IMR-90 (cell line): ENCODE measurements at regions not wholly inside any gene's neighbourhood (a gene's known extent, or its start where the extent isn't known, plus 50 kb on each side); places are given as distances from the start of the nearest gene placed in this dataset.

ENCODE experiments used
- ATAC-seq: fragments of 200-7000 bp; cut with Tn5 transposase; 2 replicates; pipeline ENCODE4 v1.9.1; 2020; ENCODE audit warnings: low read depth, mild to moderate bottlenecking, moderate library complexity
- BruUV-seq: library from RNA; stranded (reverse); fragments of 400-500 nt; replicated peaks from 2 replicates; lab custom pipeline; 2021; lab: Mats Ljungman, UMichigan
- CTCF ChIA-PET: fragments of 300-600 bp; formaldehyde crosslinking; extraction: SDS; loops from one replicate; lab custom pipeline; 2021; ENCODE audit warnings: antibody characterized with exemption; lab: Yijun Ruan, JAX
- POLR2A ChIA-PET: fragments of 300-600 bp; sonication (Branson Sonifier 250); formaldehyde crosslinking; loops from one replicate; lab custom pipeline; 2022; ENCODE audit warnings: antibody characterized with exemption; ENCODE audit not compliant: unreplicated experiment; lab: Charles Lee
- DNase-seq: peaks from one replicate; pipeline ENCODE4 v3.0.0; 2013
- H2AFZ ChIP-seq: replicated peaks from 2 replicates; pipeline ENCODE3; 2013; ENCODE audit warnings: low read length, mild to moderate bottlenecking; ENCODE audit not compliant: poor library complexity
- H2AK5ac ChIP-seq: 2 replicates; pipeline ENCODE4 v1.6.1; 2013; ENCODE audit warnings: low read depth, low read length, inconsistent platforms
- H2AK9ac ChIP-seq: replicated peaks from 2 replicates; pipeline ENCODE3; 2013; ENCODE audit warnings: mild to moderate bottlenecking, low read depth, low read length, moderate library complexity; ENCODE audit not compliant: poor library complexity
- H2BK120ac ChIP-seq: 2 replicates; pipeline ENCODE4 v1.6.1; 2013; ENCODE audit warnings: low read depth, low read length, inconsistent platforms
- H2BK15ac ChIP-seq: 3 replicates; pipeline ENCODE4 v1.6.1; 2013; ENCODE audit warnings: low read depth, low read length, inconsistent platforms
- H2BK20ac ChIP-seq: 2 replicates; pipeline ENCODE4 v1.6.1; 2013; ENCODE audit warnings: low read depth, mild to moderate bottlenecking, inconsistent platforms, low read length, moderate library complexity
- H2BK5ac ChIP-seq: 2 replicates; pipeline ENCODE4 v1.6.1; 2013; ENCODE audit warnings: mild to moderate bottlenecking, low read depth, low read length, inconsistent platforms; ENCODE audit not compliant: poor library complexity, severe bottlenecking
- H3K14ac ChIP-seq: replicated peaks from 2 replicates; pipeline ENCODE4 v1.6.1; 2013; ENCODE audit warnings: low read depth, low read length, inconsistent platforms
- H3K18ac ChIP-seq: 2 replicates; pipeline ENCODE4 v1.6.1; 2013; ENCODE audit warnings: low read depth, low read length, control low read depth
- H3K23ac ChIP-seq: 2 replicates; pipeline ENCODE4 v1.6.1; 2013; ENCODE audit warnings: low read depth, low read length, inconsistent platforms
- H3K27ac ChIP-seq: 2 replicates; pipeline ENCODE4 v1.5.1; 2013; ENCODE audit warnings: mild to moderate bottlenecking, control low read depth, low read length; ENCODE audit not compliant: insufficient read depth
- H3K27me3 ChIP-seq: 2 replicates; pipeline ENCODE4 v1.6.1; 2013; ENCODE audit warnings: low read length; ENCODE audit not compliant: control insufficient read depth, insufficient read depth
- H3K36me3 ChIP-seq: 2 replicates; pipeline ENCODE4 v1.6.1; 2013; ENCODE audit warnings: low read length, mixed read lengths; ENCODE audit not compliant: control insufficient read depth, insufficient read depth
- H3K4ac ChIP-seq: 2 replicates; pipeline ENCODE4 v1.6.1; 2013; ENCODE audit warnings: low read depth, low read length, inconsistent platforms
- H3K4me1 ChIP-seq: 2 replicates; pipeline ENCODE4 v1.6.1; 2013; ENCODE audit warnings: low read length, mixed read lengths; ENCODE audit not compliant: control insufficient read depth, insufficient read depth
- H3K4me2 ChIP-seq: 2 replicates; pipeline ENCODE4 v1.6.1; 2013; ENCODE audit warnings: low read depth, mild to moderate bottlenecking, control low read depth, low read length, moderate library complexity
- H3K4me3 ChIP-seq: 2 replicates; pipeline ENCODE4 v1.5.1; 2013; ENCODE audit warnings: low read depth, mild to moderate bottlenecking, control low read depth, low read length, moderate library complexity; ENCODE audit not compliant: insufficient read depth
- H3K56ac ChIP-seq: 2 replicates; pipeline ENCODE4 v1.6.1; 2013; ENCODE audit warnings: low read length, inconsistent platforms; ENCODE audit not compliant: insufficient read depth; ENCODE audit errors: extremely low read depth
- H3K79me1 ChIP-seq, 2 experiments: 2 replicates each; pipeline ENCODE4 v1.6.1; 2013; ENCODE audit warnings: low read length in 2 of 2, inconsistent platforms in 1 of 2, low read depth in 1 of 2
- H3K9ac ChIP-seq: 2 replicates; pipeline ENCODE4 v1.6.1; 2013; ENCODE audit warnings: low read depth, low read length, control low read depth
- H3K9me1 ChIP-seq: 2 replicates; pipeline ENCODE4 v1.6.1; 2013; ENCODE audit warnings: low read length, inconsistent platforms; ENCODE audit not compliant: insufficient read depth
- H3K9me3 ChIP-seq: 2 replicates; pipeline ENCODE4 v1.6.1; 2013; ENCODE audit warnings: low read length; ENCODE audit not compliant: control insufficient read depth, insufficient read depth
- H4K20me1 ChIP-seq: 2 replicates; pipeline ENCODE4 v1.6.1; 2013; ENCODE audit warnings: low read length, inconsistent platforms; ENCODE audit not compliant: insufficient read depth
- H4K5ac ChIP-seq: 2 replicates; pipeline ENCODE4 v1.6.1; 2013; ENCODE audit warnings: mild to moderate bottlenecking, low read depth, low read length, control low read depth
- H4K8ac ChIP-seq, 2 experiments: 2 replicates each; pipeline ENCODE4 v1.6.1; 2013; ENCODE audit warnings: low read depth in 2 of 2, low read length in 2 of 2, control low read depth in 1 of 2, inconsistent platforms in 1 of 2
- H4K91ac ChIP-seq: 2 replicates; pipeline ENCODE4 v1.6.1; 2013; ENCODE audit warnings: low read depth, low read length, inconsistent platforms; ENCODE audit not compliant: insufficient read depth
- CEBPB ChIP-seq: IDR thresholded peaks from 2 replicates; pipeline ENCODE4 v1.6.1; 2012; ENCODE audit warnings: low read depth, low read length, improper control_type of control experiment
- CHD1 ChIP-seq: IDR thresholded peaks from 2 replicates; pipeline ENCODE4 v1.6.1; 2012; ENCODE audit warnings: low read depth, low read length, improper control_type of control experiment
- CTCF ChIP-seq: conservative IDR thresholded peaks from 2 replicates; pipeline ENCODE4 v1.5.1; 2012; ENCODE audit warnings: mild to moderate bottlenecking, low read depth, low read length, improper control_type of control experiment
- ELK1 ChIP-seq: fragments of 150-350 bp; IDR thresholded peaks from 2 replicates; pipeline ENCODE4 v1.6.1; 2016; ENCODE audit warnings: low read depth, mild to moderate bottlenecking, low read length, moderate library complexity, borderline replicate concordance
- FOS ChIP-seq: fragments of 150-350 bp; IDR thresholded peaks from 2 replicates; pipeline ENCODE4 v1.6.1; 2016; ENCODE audit warnings: low read depth, low read length
- MAFK ChIP-seq: IDR thresholded peaks from 2 replicates; pipeline ENCODE4 v1.6.1; 2012; ENCODE audit warnings: low read depth, low read length, improper control_type of control experiment
- MAZ ChIP-seq: IDR thresholded peaks from 2 replicates; pipeline ENCODE4 v1.6.1; 2012; ENCODE audit warnings: low read depth, mild to moderate bottlenecking, low read length, improper control_type of control experiment, moderate library complexity, borderline replicate concordance
- MXI1 ChIP-seq: IDR thresholded peaks from 2 replicates; pipeline ENCODE4 v1.6.1; 2012; ENCODE audit warnings: low read depth, mild to moderate bottlenecking, low read length, moderate library complexity, borderline replicate concordance
- NFE2L2 ChIP-seq: fragments of 150-350 bp; IDR thresholded peaks from 2 replicates; pipeline ENCODE4 v1.6.1; 2016; ENCODE audit warnings: low read depth, mild to moderate bottlenecking, low read length
- POLR2A ChIP-seq: IDR thresholded peaks from 2 replicates; pipeline ENCODE4 v1.6.1; 2012; ENCODE audit warnings: mild to moderate bottlenecking, low read depth, low read length
- RAD21 ChIP-seq: IDR thresholded peaks from 2 replicates; pipeline ENCODE4 v1.6.1; 2012; ENCODE audit warnings: low read length, improper control_type of control experiment
- RCOR1 ChIP-seq: IDR thresholded peaks from 2 replicates; pipeline ENCODE4 v1.6.1; 2012; ENCODE audit warnings: mild to moderate bottlenecking, low read length, improper control_type of control experiment; ENCODE audit not compliant: insufficient replicate concordance
- RFX5 ChIP-seq: IDR thresholded peaks from 2 replicates; pipeline ENCODE4 v1.8.0; 2012; ENCODE audit warnings: low read depth, mild to moderate bottlenecking, low read length, moderate library complexity
- SMC3 ChIP-seq: fragments of 150-350 bp; IDR thresholded peaks from 2 replicates; pipeline ENCODE4 v1.6.1; 2016; ENCODE audit warnings: low read depth, mild to moderate bottlenecking, antibody characterized with exemption, low read length, moderate library complexity
- USF2 ChIP-seq: fragments of 150-350 bp; IDR thresholded peaks from 2 replicates; pipeline ENCODE4 v1.6.1; 2017; ENCODE audit warnings: mild to moderate bottlenecking, antibody characterized with exemption, low read length, low read depth
- WGBS, 2 experiments: methylation state at CpG; one replicate each; pipeline versions ENCODE4 v1.1.5 to v1.1.7; 2013; ENCODE audit warnings: missing lambda C conversion rate in 2 of 2; ENCODE audit not compliant: insufficient read length in 1 of 2; ENCODE audit errors: extremely low coverage in 2 of 2; 5-methylcytosine and 5-hydroxymethylcytosine counted together
- dilution Hi-C: fragments of 300-500 bp; cut with HindIII; formaldehyde crosslinking; loops from one replicate; pipeline ENCODE4 v1.14.3; 2018; ENCODE audit warnings: low sequenced_read_pairs; ENCODE audit not compliant: unreplicated experiment
- in situ Hi-C: fragments of 300-500 bp; cut with MboI; formaldehyde crosslinking; loops from 3 replicates; pipeline ENCODE4 v1.14.3; 2019; ENCODE audit warnings: low sequenced_read_pairs, inconsistent platforms, mixed read lengths
- intact Hi-C: fragments of 100-400 bp; cut with micrococcal nuclease; formaldehyde crosslinking; loops from 2 replicates; pipeline ENCODE4 v1.10.0; 2022

GRCh38 chr10:47207894-47208469, 92.0 kb upstream of the GDF10 start:
- CTCF ChIA-PET = no interaction called here

More at GRCh38 chr10:47207894-47208469, 92.0 kb upstream of the GDF10 start:
- Histone ChIP-seq H2AK9ac (no peak overlapping the region), H2BK20ac (no peak overlapping the region), H3K36me3 (no peaks in the 10 kb centered on the region), H2BK5ac (no peak overlapping the region), H3K4me3 (no peak overlapping the region), H3K18ac (no peak overlapping the region), H3K9me1 (no peaks in the 10 kb centered on the region), H3K4ac (no peak overlapping the region), H3K4me1 (no peaks in the 10 kb centered on the region), H3K27ac (no peak overlapping the region), H4K20me1 (no peaks in the 10 kb centered on the region), H2BK120ac (no peak overlapping the region), H3K4me2 (no peak overlapping the region), H2BK15ac (no peak overlapping the region), H4K8ac (no peak overlapping the region), H3K79me1 (no peaks in the 10 kb centered on the region), H3K56ac (no peak overlapping the region), H3K14ac (no peak overlapping the region), H3K27me3 (peaks cover 2% of the 10 kb centered on the region), H3K23ac (no peak overlapping the region), H4K91ac (no peak overlapping the region), H4K5ac (no peak overlapping the region), H3K9ac (no peak overlapping the region), H3K9me3 (no peaks in the 10 kb centered on the region), H2AK5ac (no peak overlapping the region), H2AFZ (no peak overlapping the region)
- in situ Hi-C loops (no loop called here), dilution Hi-C loops (no loop called here), intact Hi-C loops (no loop called here)
- no peak for DNase-seq
- no TSS peak for BruUV-seq
- ATAC-seq = no peak
- TF ChIP-seq MXI1 = no peak
- no peak for TF ChIP-seq RFX5
- no peak for TF ChIP-seq SMC3
- no peak for TF ChIP-seq FOS
- TF ChIP-seq RAD21 = no peak
- no peak for TF ChIP-seq POLR2A
- TF ChIP-seq CTCF = no peak
- TF ChIP-seq CEBPB = no peak
- no peak for TF ChIP-seq NFE2L2
- TF ChIP-seq CHD1 = no peak
- TF ChIP-seq RCOR1 = no peak
- TF ChIP-seq ELK1 = no peak
- TF ChIP-seq MAFK = no peak
- no peak for TF ChIP-seq USF2
- no peak for TF ChIP-seq MAZ
- POLR2A ChIA-PET = no interaction called here
- 44% methylated on average over 1 of the region's 5 CpGs; no CpG with 5 or more reads in 1 of the 2 experiments for WGBS, 2 experiments
